H4 (cell line): ENCODE measurements at regions not wholly inside any gene's neighbourhood (a gene's known extent, or its start where the extent isn't known, plus 50 kb on each side); places are given as distances from the start of the nearest gene placed in this dataset.
A peak's percentile ranks its signal among the peaks of the same experiment; 100 is the strongest.
"Not testable (repeated sequence)": the region's sequence is repeated elsewhere in the genome, so short reads cannot be mapped to it uniquely, and the experiment has no call there.

ENCODE experiments used
- DNase-seq: peaks from one replicate; pipeline ENCODE4 v3.0.0-alpha.2; 2015; ENCODE audit warnings: low spot score

GRCh38 chr13:68948586-68948985 lies 1159.0 kb upstream of the ATXN8OS start:
- no peak for DNase-seq

- no peak for DNase-seq
Measured at GRCh38 chr13:68944272-68944671, 1163.4 kb upstream of the ATXN8OS start.

- no peak for DNase-seq
Measured at GRCh38 chr13:68940049-68940448, 1167.6 kb upstream of the ATXN8OS start.

GRCh38 chr13:68938639-68939038 lies 1169.0 kb upstream of the ATXN8OS start:
- no peak for DNase-seq

- DNase-seq, result no peak
Measured at GRCh38 chr13:68929075-68929745, 1178.4 kb upstream of the ATXN8OS start.

GRCh38 chr13:68927387-68928026 lies 1180.1 kb upstream of the ATXN8OS start:
- DNase-seq, result peak; percentile 61

GRCh38 chr13:68923995-68924394 lies 1183.6 kb upstream of the ATXN8OS start:
- no peak for DNase-seq

- no peak for DNase-seq
Measured at GRCh38 chr13:68908879-68909278, 1198.7 kb upstream of the ATXN8OS start.

GRCh38 chr13:68905186-68905585 lies 1202.4 kb upstream of the ATXN8OS start:
- no peak for DNase-seq

- no peak for DNase-seq
Measured at GRCh38 chr13:68897331-68897928, 1210.2 kb upstream of the ATXN8OS start.

GRCh38 chr13:68895696-68896095 lies 1211.9 kb upstream of the ATXN8OS start:
- no peak for DNase-seq

GRCh38 chr13:68893721-68894120 lies 1213.9 kb upstream of the ATXN8OS start:
- DNase-seq, result not testable (repeated sequence)

- DNase-seq, result not testable (repeated sequence)
Measured at GRCh38 chr13:68892596-68892995, 1215.0 kb upstream of the ATXN8OS start.

- not testable (repeated sequence) for DNase-seq
Measured at GRCh38 chr13:68890101-68890500, 1217.5 kb upstream of the ATXN8OS start.

- DNase-seq, result no peak
Measured at GRCh38 chr13:68888832-68889231, 1218.8 kb upstream of the ATXN8OS start.

GRCh38 chr13:68872338-68872737 lies 1235.3 kb upstream of the ATXN8OS start:
- no peak for DNase-seq

GRCh38 chr13:68851026-68851425 lies 1256.6 kb upstream of the ATXN8OS start:
- DNase-seq, result no peak

- no peak for DNase-seq
Measured at GRCh38 chr13:68850160-68850559, 1257.5 kb upstream of the ATXN8OS start.

GRCh38 chr13:68846663-68847062 lies 1261.0 kb upstream of the ATXN8OS start:
- DNase-seq, result no peak

- DNase-seq, result no peak
Measured at GRCh38 chr13:68834375-68834774, 1273.3 kb upstream of the ATXN8OS start.

GRCh38 chr13:68816715-68817114 lies 1290.9 kb upstream of the ATXN8OS start:
- no peak for DNase-seq

- DNase-seq, result no peak
Measured at GRCh38 chr13:68813180-68813796, 1294.3 kb upstream of the ATXN8OS start.

GRCh38 chr13:68810660-68811059 lies 1297.0 kb upstream of the ATXN8OS start:
- peak; percentile 1 for DNase-seq
